A549 (cell line): ENCODE measurements at regions not wholly inside any gene's neighbourhood (a gene's known extent, or its start where the extent isn't known, plus 50 kb on each side); places are given as distances from the start of the nearest gene placed in this dataset.

Experiments used
- ATAC-seq, 2 experiments: fragments of 200-7000 bp in 1 of 2; fragments of >200 bp in 1 of 2; cut with Nextera tagmentation in 1 of 2; cut with Tn5 transposase in 1 of 2; 3 replicates each; pipeline versions ENCODE4 v1.8.0 to v1.9.1; 2018 to 2020; ENCODE audit warnings: mild to moderate bottlenecking in 1 of 2, moderate library complexity in 1 of 2
- CTCF ChIA-PET: fragments of 300-600 bp; sonication (Branson Sonifier 250); formaldehyde crosslinking; extraction: SDS; loops from one replicate; lab custom pipeline; 2021; ENCODE audit warnings: antibody characterized with exemption, inconsistent platforms; lab: Yijun Ruan, JAX
- POLR2A ChIA-PET: fragments of 350-600 bp; formaldehyde crosslinking; extraction: SDS; loops from one replicate; lab custom pipeline; 2021; ENCODE audit warnings: antibody characterized with exemption, inconsistent platforms; lab: Yijun Ruan, JAX
- DNase-seq, 2 experiments: peaks; one replicate each; pipeline versions ENCODE4 v3.0.0 to v3.0.0-alpha.2; 2011 to 2016; ENCODE audit warnings: low read depth in 1 of 2, low spot score in 1 of 2
- FAIRE-seq: peaks from 2 replicates; lab custom pipeline; 2011; peaks lifted over from hg19 to GRCh38; lab: Jason Lieb, UNC
- H3K27ac ChIP-seq, 2 experiments: fragments of >200 bp; sonication (Bioruptor Twin); formaldehyde crosslinking; 3 replicates each; pipeline ENCODE4 v1.5.1; 2016 to 2017
- H3K4me1 ChIP-seq: fragments of >200 bp; sonication (Bioruptor Twin); formaldehyde crosslinking; 3 replicates; pipeline ENCODE4 v1.6.1; 2016
- H3K4me2 ChIP-seq: fragments of >200 bp; sonication (Bioruptor Twin); formaldehyde crosslinking; 3 replicates; pipeline ENCODE4 v1.6.1; 2016
- H3K4me3 ChIP-seq: fragments of >200 bp; sonication (Bioruptor Twin); formaldehyde crosslinking; 3 replicates; pipeline ENCODE4 v1.5.1; 2016
- H3K9me3 ChIP-seq: fragments of >200 bp; sonication (Bioruptor Twin); formaldehyde crosslinking; 3 replicates; pipeline ENCODE4 v1.6.1; 2016
- ATOH8 ChIP-seq: fragments of 250-450 bp; sonication (Bioruptor Pico); IDR thresholded peaks from 2 replicates; pipeline ENCODE4 v1.5.0; 2020; ENCODE audit warnings: low read depth, mild to moderate bottlenecking, moderate library complexity
- BCL3 ChIP-seq: fragments of >200 bp; sonication (Bioruptor Twin); formaldehyde crosslinking; IDR thresholded peaks from 3 replicates; pipeline ENCODE4 v1.6.1; 2016
- BHLHE40 ChIP-seq: IDR thresholded peaks from 2 replicates; pipeline ENCODE4 v1.6.1; 2012; ENCODE audit warnings: low read depth, low read length, inconsistent platforms
- CEBPB ChIP-seq, 2 experiments: fragments of >200 bp in 1 of 2; sonication (Bioruptor Twin) in 1 of 2; formaldehyde crosslinking in 1 of 2; IDR thresholded peaks; 2 replicates each; pipeline ENCODE4 v1.6.1; 2012 to 2016
- CTCF ChIP-seq: fragments of >200 bp; sonication (Bioruptor Twin); formaldehyde crosslinking; IDR thresholded peaks from 3 replicates; pipeline ENCODE4 v1.5.1; 2016
- EHF ChIP-seq: fragments of 250-450 bp; sonication (Bioruptor Pico); IDR thresholded peaks from 2 replicates; pipeline ENCODE4 v1.5.0; 2020; ENCODE audit warnings: mild to moderate bottlenecking
- EHMT2 ChIP-seq: fragments of 200-600 bp; sonication (generic); IDR thresholded peaks from 2 replicates; pipeline ENCODE4 v1.6.1; 2016; ENCODE audit warnings: antibody characterized with exemption, low read depth, mild to moderate bottlenecking, moderate library complexity
- FOSB ChIP-seq: fragments of 250-450 bp; sonication (Bioruptor Pico); IDR thresholded peaks from 2 replicates; pipeline ENCODE4 v1.5.0; 2020; ENCODE audit warnings: mild to moderate bottlenecking, moderate library complexity
- FOXS1 ChIP-seq: fragments of 250-450 bp; sonication (Bioruptor Pico); IDR thresholded peaks from 2 replicates; pipeline ENCODE4 v1.5.0; 2020; ENCODE audit warnings: mild to moderate bottlenecking, moderate library complexity
- HDAC2 ChIP-seq: fragments of 200-600 bp; sonication (generic); IDR thresholded peaks from 2 replicates; pipeline ENCODE4 v1.6.1; 2016
- HES2 ChIP-seq: fragments of >200 bp; sonication (Bioruptor Twin); formaldehyde crosslinking; IDR thresholded peaks from 2 replicates; pipeline ENCODE4 v1.6.1; 2016
- HEYL ChIP-seq: fragments of 250-450 bp; sonication (Bioruptor Pico); IDR thresholded peaks from 2 replicates; pipeline ENCODE4 v1.8.0; 2021; ENCODE audit warnings: mild to moderate bottlenecking, moderate library complexity
- HOXB5 ChIP-seq: fragments of 250-450 bp; sonication (Bioruptor Pico); IDR thresholded peaks from 2 replicates; pipeline ENCODE4 v1.5.0; 2020; ENCODE audit warnings: mild to moderate bottlenecking, moderate library complexity
- KDM1A ChIP-seq: fragments of 200-600 bp; sonication (generic); IDR thresholded peaks from 2 replicates; pipeline ENCODE4 v1.6.1; 2016; ENCODE audit warnings: low read depth, mild to moderate bottlenecking
- KDM5A ChIP-seq: fragments of 200-600 bp; sonication (generic); IDR thresholded peaks from 2 replicates; pipeline ENCODE4 v1.6.1; 2016; ENCODE audit warnings: antibody characterized with exemption, mild to moderate bottlenecking
- MAFK ChIP-seq: fragments of 450-650 bp; IDR thresholded peaks from 2 replicates; pipeline ENCODE4 v1.6.1; 2014; ENCODE audit not compliant: partially characterized antibody
- MAX ChIP-seq: IDR thresholded peaks from 2 replicates; pipeline ENCODE4 v1.6.1; 2012
- NFE2L2 ChIP-seq: fragments of 150-350 bp; conservative IDR thresholded peaks from 2 replicates; pipeline ENCODE4 v1.6.1; 2014; ENCODE audit warnings: low read length
- NPAS2 ChIP-seq: fragments of 250-450 bp; sonication (Bioruptor Pico); IDR thresholded peaks from 2 replicates; pipeline ENCODE4 v1.8.0; 2022; ENCODE audit warnings: mild to moderate bottlenecking, moderate library complexity, borderline replicate concordance
- PBX3 ChIP-seq: IDR thresholded peaks from 2 replicates; pipeline ENCODE4 v1.6.1; 2012
- PHF8 ChIP-seq: fragments of 200-600 bp; sonication (generic); IDR thresholded peaks from 2 replicates; pipeline ENCODE4 v1.6.1; 2016; ENCODE audit warnings: low read depth, mild to moderate bottlenecking, antibody characterized with exemption, moderate library complexity, borderline replicate concordance
- POLR2A ChIP-seq: IDR thresholded peaks from 2 replicates; pipeline ENCODE4 v1.6.1; 2012; ENCODE audit warnings: mild to moderate bottlenecking, low read length
- RARB ChIP-seq: fragments of 250-450 bp; sonication (Bioruptor Pico); IDR thresholded peaks from 2 replicates; pipeline ENCODE4 v1.8.0; 2021; ENCODE audit warnings: mild to moderate bottlenecking, moderate library complexity
- SREBF2 ChIP-seq: fragments of 450-650 bp; IDR thresholded peaks from 2 replicates; pipeline ENCODE4 v1.6.1; 2014; ENCODE audit warnings: mild to moderate bottlenecking, moderate library complexity
- TP53 ChIP-seq: fragments of 250-450 bp; sonication (Bioruptor Pico); IDR thresholded peaks from 2 replicates; pipeline ENCODE4 v1.5.0; 2021; ENCODE audit warnings: mild to moderate bottlenecking, moderate library complexity
- ZC3H11A ChIP-seq: fragments of 450-650 bp; IDR thresholded peaks from 2 replicates; pipeline ENCODE4 v1.6.1; 2014; ENCODE audit warnings: antibody characterized with exemption, mild to moderate bottlenecking
- ZFP36 ChIP-seq: fragments of 450-650 bp; IDR thresholded peaks from 2 replicates; pipeline ENCODE4 v1.6.1; 2014; ENCODE audit warnings: borderline replicate concordance; ENCODE audit not compliant: partially characterized antibody
- WGBS: methylation state at CpG from one replicate; pipeline ENCODE4 v1.1.6; 2017; ENCODE audit errors: missing lambda C conversion rate; 5-methylcytosine and 5-hydroxymethylcytosine counted together

- no peak for DNase-seq
- POLR2A ChIA-PET = no interaction called here
Measured at GRCh38 chr6:4344317-4344899, 209.0 kb upstream of the ECI2 start.

GRCh38 chr6:4342407-4343137 lies 207.2 kb upstream of the ECI2 start:
- ChIA-PET CTCF (no interaction called here), POLR2A (no interaction called here)
- no peak for ATAC-seq
- no peak overlapping the region for H3K4me2 ChIP-seq
- no peak overlapping the region for H3K27ac ChIP-seq
- no peak for DNase-seq
- no peak overlapping the region for H3K4me3 ChIP-seq
- H3K4me1 ChIP-seq = 0 out of 3 replicates have a peak, but pooled peaks cover 4% of the 10 kb centered on the region
- WGBS = 92% methylated on average over 4 of the region's 4 CpGs
- H3K9me3 ChIP-seq = no peaks in the 10 kb centered on the region
- no peak for FAIRE-seq
- no peak for TF ChIP-seq RARB (CRISPR knock-in tag)
- TF ChIP-seq FOSB = no peak
- TF ChIP-seq POLR2A = no peak
- no peak for TF ChIP-seq HDAC2
- no peak for TF ChIP-seq KDM1A
- TF ChIP-seq MAX = no peak
- TF ChIP-seq EHMT2 = no peak
- no peak for TF ChIP-seq MAFK
- no peak for TF ChIP-seq CEBPB (IDR thresholded peaks at IDR 0.05)
- TF ChIP-seq HOXB5 (CRISPR knock-in tag) = no peak
- no peak for TF ChIP-seq BHLHE40
- TF ChIP-seq ATOH8 (CRISPR knock-in tag) = no peak
- no peak for TF ChIP-seq NPAS2 (CRISPR knock-in tag)

More at GRCh38 chr6:4344317-4344899, 209.0 kb upstream of the ECI2 start:
- no peak for TF ChIP-seq CTCF
- no peak for TF ChIP-seq KDM5A
- no peak for TF ChIP-seq PHF8
- TF ChIP-seq NFE2L2 = no peak
- TF ChIP-seq ATOH8 (CRISPR knock-in tag) = no peak
- no peak for TF ChIP-seq EHF (CRISPR knock-in tag)
- TF ChIP-seq PBX3 = no peak
- TF ChIP-seq HES2 = no peak
- TF ChIP-seq HEYL (CRISPR knock-in tag) = no peak
- no peak for TF ChIP-seq TP53
- no peak for TF ChIP-seq ZFP36
- no peak for TF ChIP-seq SREBF2
- no peak for TF ChIP-seq POLR2A
- no peak for TF ChIP-seq FOXS1 (CRISPR knock-in tag)
- TF ChIP-seq BCL3 = no peak
- TF ChIP-seq ZC3H11A = no peak
- Histone ChIP-seq H3K4me1 (0 out of 3 replicates have a peak, but pooled peaks cover 4% of the 10 kb centered on the region), H3K9me3 (no peaks in the 10 kb centered on the region), H3K27ac (peak overlapping the region in 1 of 2 experiments; percentile 41; a peak in 3 of 6 replicates), H3K4me3 (no peak overlapping the region), H3K4me2 (no peak overlapping the region)
- ATAC-seq = no peak
- CTCF ChIA-PET = interaction anchor here (0.8 to 1.0 kb wide), 2 partner anchors 8 to 9 kb away, joined by 3 read pairs; no protein-coding TSS in a partner anchor
- no peak for FAIRE-seq
- WGBS = 66% methylated on average over 9 of the region's 10 CpGs
